Prostate gland (tissue), 2 donors: ENCODE measurements at regions not wholly inside any gene's neighbourhood (a gene's known extent, or its start where the extent isn't known, plus 50 kb on each side); places are given as distances from the start of the nearest gene placed in this dataset.

Experiments used
- POLR2A ChIP-seq: fragments of 450-650 bp; IDR thresholded peaks from one replicate; pipeline ENCODE4 v1.6.1; 2016; ENCODE audit warnings: antibody characterized with exemption, mild to moderate bottlenecking
- TF ChIP-seq, protein P1 (sequence below), 4 experiments: fragments of 200-600 bp in 2 of 4; fragments of 450-650 bp in 2 of 4; sonication (generic) in 2 of 4; IDR thresholded peaks; 1 replicate in 3 of 4; 2 replicates in 1 of 4; pipeline ENCODE4 v1.5.1; 2016 to 2019; ENCODE audit warnings: antibody characterized with exemption in 4 of 4, mild to moderate bottlenecking in 2 of 4, moderate library complexity in 2 of 4

DNA sequence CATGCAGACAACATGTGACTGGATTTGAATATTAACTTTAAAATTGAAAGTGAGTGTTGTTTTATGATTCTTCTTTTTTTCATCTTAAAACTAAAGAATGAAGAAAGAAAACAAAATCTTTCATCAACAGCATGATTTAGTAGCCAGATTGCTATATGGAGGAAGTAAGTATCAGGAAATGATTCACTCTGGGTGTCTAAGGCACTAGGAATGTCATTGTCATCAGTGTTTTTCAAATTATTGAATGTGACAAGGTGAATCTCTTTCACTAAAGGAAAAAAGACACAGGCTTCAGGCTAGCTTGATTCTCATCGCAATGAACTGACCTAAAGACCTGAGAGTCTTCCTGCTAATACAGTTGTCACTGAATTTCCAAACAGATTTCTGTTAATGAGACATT is 430.1 kb downstream of the FBXO15 start:
- TF ChIP-seq, protein P1, sequence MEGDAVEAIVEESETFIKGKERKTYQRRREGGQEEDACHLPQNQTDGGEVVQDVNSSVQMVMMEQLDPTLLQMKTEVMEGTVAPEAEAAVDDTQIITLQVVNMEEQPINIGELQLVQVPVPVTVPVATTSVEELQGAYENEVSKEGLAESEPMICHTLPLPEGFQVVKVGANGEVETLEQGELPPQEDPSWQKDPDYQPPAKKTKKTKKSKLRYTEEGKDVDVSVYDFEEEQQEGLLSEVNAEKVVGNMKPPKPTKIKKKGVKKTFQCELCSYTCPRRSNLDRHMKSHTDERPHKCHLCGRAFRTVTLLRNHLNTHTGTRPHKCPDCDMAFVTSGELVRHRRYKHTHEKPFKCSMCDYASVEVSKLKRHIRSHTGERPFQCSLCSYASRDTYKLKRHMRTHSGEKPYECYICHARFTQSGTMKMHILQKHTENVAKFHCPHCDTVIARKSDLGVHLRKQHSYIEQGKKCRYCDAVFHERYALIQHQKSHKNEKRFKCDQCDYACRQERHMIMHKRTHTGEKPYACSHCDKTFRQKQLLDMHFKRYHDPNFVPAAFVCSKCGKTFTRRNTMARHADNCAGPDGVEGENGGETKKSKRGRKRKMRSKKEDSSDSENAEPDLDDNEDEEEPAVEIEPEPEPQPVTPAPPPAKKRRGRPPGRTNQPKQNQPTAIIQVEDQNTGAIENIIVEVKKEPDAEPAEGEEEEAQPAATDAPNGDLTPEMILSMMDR (IDR thresholded peaks at IDR 0.05), result no peak
- no peak for TF ChIP-seq POLR2A
